Epithelial cell of esophagus (primary cell): ENCODE measurements at regions not wholly inside any gene's neighbourhood (a gene's known extent, or its start where the extent isn't known, plus 50 kb on each side); places are given as distances from the start of the nearest gene placed in this dataset.
A peak's percentile ranks its signal among the peaks of the same experiment; 100 is the strongest.

Experiments used
- DNase-seq: peaks from one replicate; pipeline ENCODE4 v3.0.0; 2010; ENCODE audit warnings: low read depth
- H3K4me3 ChIP-seq: 2 replicates; pipeline ENCODE4 v1.5.1; 2011; ENCODE audit warnings: mild to moderate bottlenecking, low read length, control low read depth
- CTCF ChIP-seq: IDR thresholded peaks from 2 replicates; pipeline ENCODE4 v1.5.1; 2011; ENCODE audit warnings: low read depth, mild to moderate bottlenecking, low read length, control low read depth, inconsistent platforms; ENCODE audit not compliant: insufficient read depth; ENCODE audit errors: missing control alignments

- TF ChIP-seq CTCF = no peak
- H3K4me3 ChIP-seq = no peak overlapping the region
- DNase-seq = no peak
These were observed 50.0 kb upstream of the DOCK9 start for GRCh38 chr13:99027661-99028425.

GRCh38 chr13:99028890-99029289 is 51.0 kb upstream of the DOCK9 start:
- peak; percentile 41 for TF ChIP-seq CTCF
- DNase-seq = no peak
- no peak overlapping the region for H3K4me3 ChIP-seq

- H3K4me3 ChIP-seq = no peak overlapping the region
- no peak for TF ChIP-seq CTCF
- no peak for DNase-seq
These were observed 51.7 kb upstream of the DOCK9 start for GRCh38 chr13:99029576-99029975.

- H3K4me3 ChIP-seq = no peak overlapping the region
- no peak for DNase-seq
- no peak for TF ChIP-seq CTCF
These were observed 52.5 kb upstream of the DOCK9 start for GRCh38 chr13:99030326-99030725.

- DNase-seq = peak; percentile 70
- no peak overlapping the region for H3K4me3 ChIP-seq
- TF ChIP-seq CTCF = no peak
These were observed 54.0 kb upstream of the DOCK9 start for GRCh38 chr13:99031832-99032231.

GRCh38 chr13:99033814-99034213 is 56.0 kb upstream of the DOCK9 start:
- DNase-seq = peak; percentile 42
- no peak overlapping the region for H3K4me3 ChIP-seq
- peak; percentile 46 for TF ChIP-seq CTCF
